Smooth muscle cell of the brain vasculature (primary cell): ENCODE measurements at regions not wholly inside any gene's neighbourhood (a gene's known extent, or its start where the extent isn't known, plus 50 kb on each side); places are given as distances from the start of the nearest gene placed in this dataset.
"Not testable (repeated sequence)": the region's sequence is repeated elsewhere in the genome, so short reads cannot be mapped to it uniquely, and the experiment has no call there.

ENCODE experiments used
- DNase-seq: peaks from one replicate; pipeline ENCODE4 v3.0.0-alpha.2; 2012; ENCODE audit warnings: low read depth, low spot score

GRCh38 chr4:158313566-158313965 lies 103.3 kb downstream of the TMEM144 start:
- DNase-seq: no peak

GRCh38 chr4:158314756-158315487 lies 104.6 kb downstream of the TMEM144 start:
- peak; percentile 77 for DNase-seq

GRCh38 chr4:158315706-158316105 lies 105.4 kb downstream of the TMEM144 start:
- peak; percentile 65 for DNase-seq

GRCh38 chr4:158316264-158316663 lies 106.0 kb downstream of the TMEM144 start:
- DNase-seq: no peak

GRCh38 chr4:158319880-158320279 lies 109.6 kb downstream of the TMEM144 start:
- no peak for DNase-seq

- DNase-seq: no peak
These were observed 111.8 kb downstream of the TMEM144 start for GRCh38 chr4:158322109-158322508.

GRCh38 chr4:158327525-158327924 lies 117.2 kb downstream of the TMEM144 start:
- DNase-seq: no peak

GRCh38 chr4:158331863-158332262 lies 121.6 kb downstream of the TMEM144 start:
- DNase-seq: no peak

- DNase-seq: no peak
These were observed 123.5 kb downstream of the TMEM144 start for GRCh38 chr4:158333820-158334219.

- no peak for DNase-seq
These were observed 131.6 kb downstream of the TMEM144 start for GRCh38 chr4:158341896-158342295.

- no peak for DNase-seq
These were observed 136.3 kb downstream of the TMEM144 start for GRCh38 chr4:158346576-158346975.

- no peak for DNase-seq
These were observed 137.3 kb downstream of the TMEM144 start for GRCh38 chr4:158347556-158347955.

- no peak for DNase-seq
These were observed 139.9 kb downstream of the TMEM144 start for GRCh38 chr4:158350161-158350560.

GRCh38 chr4:158353541-158354304 lies 143.4 kb downstream of the TMEM144 start:
- no peak for DNase-seq

- DNase-seq: peak; percentile 41
These were observed 146.0 kb downstream of the TMEM144 start for GRCh38 chr4:158356301-158356700.

GRCh38 chr4:158367932-158368441 lies 153.7 kb upstream of the RXFP1 start:
- DNase-seq: not testable (repeated sequence)

GRCh38 chr4:158371158-158371557 lies 150.5 kb upstream of the RXFP1 start:
- no peak for DNase-seq

- DNase-seq: no peak
These were observed 147.4 kb upstream of the RXFP1 start for GRCh38 chr4:158374318-158374717.

- no peak for DNase-seq
These were observed 145.4 kb upstream of the RXFP1 start for GRCh38 chr4:158376106-158376840.

- DNase-seq: no peak
These were observed 137.3 kb upstream of the RXFP1 start for GRCh38 chr4:158384414-158384813.

GRCh38 chr4:158395343-158395742 lies 126.3 kb upstream of the RXFP1 start:
- no peak for DNase-seq

- no peak for DNase-seq
These were observed 125.8 kb upstream of the RXFP1 start for GRCh38 chr4:158395889-158396288.
